HG02870 (cell line): ENCODE measurements at regions not wholly inside any gene's neighbourhood (a gene's known extent, or its start where the extent isn't known, plus 50 kb on each side); places are given as distances from the start of the nearest gene placed in this dataset.
"Not testable (repeated sequence)": the region's sequence is repeated elsewhere in the genome, so short reads cannot be mapped to it uniquely, and the experiment has no call there.

Source experiments
- ATAC-seq: cut with Tn5 transposase; IDR thresholded peaks from one replicate; pipeline ENCODE4 v1.9.1; 2021; ENCODE audit warnings: mild to moderate bottlenecking, moderate library complexity; ENCODE audit not compliant: unreplicated experiment

GRCh38 chr2:156915332-156915731 lies 342.2 kb upstream of the GALNT5 start:
- ATAC-seq = no peak

GRCh38 chr2:156918410-156918809 lies 339.1 kb upstream of the GALNT5 start:
- no peak for ATAC-seq

GRCh38 chr2:156930423-156930822 lies 327.1 kb upstream of the GALNT5 start:
- ATAC-seq = no peak

GRCh38 chr2:156933645-156934225 lies 323.8 kb upstream of the GALNT5 start:
- no peak for ATAC-seq

GRCh38 chr2:156935616-156936015 lies 321.9 kb upstream of the GALNT5 start:
- no peak for ATAC-seq

- no peak for ATAC-seq
Measured at GRCh38 chr2:156937430-156937829, 320.1 kb upstream of the GALNT5 start.

- no peak for ATAC-seq
Measured at GRCh38 chr2:156944871-156945270, 312.6 kb upstream of the GALNT5 start.

GRCh38 chr2:156947261-156947660 lies 310.2 kb upstream of the GALNT5 start:
- no peak for ATAC-seq

GRCh38 chr2:156955701-156956100 lies 301.8 kb upstream of the GALNT5 start:
- ATAC-seq = no peak

- no peak for ATAC-seq
Measured at GRCh38 chr2:156956161-156956560, 301.3 kb upstream of the GALNT5 start.

GRCh38 chr2:156958374-156958773 lies 299.1 kb upstream of the GALNT5 start:
- no peak for ATAC-seq

GRCh38 chr2:156959481-156959880 lies 298.0 kb upstream of the GALNT5 start:
- no peak for ATAC-seq

GRCh38 chr2:156982615-156983014 lies 274.9 kb upstream of the GALNT5 start:
- no peak for ATAC-seq

GRCh38 chr2:156986339-156986988 lies 271.0 kb upstream of the GALNT5 start:
- no peak for ATAC-seq

GRCh38 chr2:156999661-157000060 lies 257.8 kb upstream of the GALNT5 start:
- no peak for ATAC-seq

GRCh38 chr2:157004789-157005188 lies 252.7 kb upstream of the GALNT5 start:
- ATAC-seq = no peak

- no peak for ATAC-seq
Measured at GRCh38 chr2:157015015-157015575, 242.4 kb upstream of the GALNT5 start.

GRCh38 chr2:157023264-157023663 lies 234.2 kb upstream of the GALNT5 start:
- not testable (repeated sequence) for ATAC-seq

GRCh38 chr2:157024129-157024528 lies 233.4 kb upstream of the GALNT5 start:
- ATAC-seq = no peak

- ATAC-seq = no peak
Measured at GRCh38 chr2:157032017-157032416, 225.5 kb upstream of the GALNT5 start.

GRCh38 chr2:157036726-157037125 lies 220.8 kb upstream of the GALNT5 start:
- ATAC-seq = no peak

- no peak for ATAC-seq
Measured at GRCh38 chr2:157043786-157044185, 213.7 kb upstream of the GALNT5 start.

- ATAC-seq = no peak
Measured at GRCh38 chr2:157046396-157046795, 211.1 kb upstream of the GALNT5 start.
